GM04504 (cell line): ENCODE measurements at regions not wholly inside any gene's neighbourhood (a gene's known extent, or its start where the extent isn't known, plus 50 kb on each side); places are given as distances from the start of the nearest gene placed in this dataset.
"Not testable (repeated sequence)": the region's sequence is repeated elsewhere in the genome, so short reads cannot be mapped to it uniquely, and the experiment has no call there.

Experiments used
- DNase-seq: peaks from one replicate; pipeline ENCODE4 v3.0.0-alpha.2; 2012; ENCODE audit warnings: low read depth

DNA sequence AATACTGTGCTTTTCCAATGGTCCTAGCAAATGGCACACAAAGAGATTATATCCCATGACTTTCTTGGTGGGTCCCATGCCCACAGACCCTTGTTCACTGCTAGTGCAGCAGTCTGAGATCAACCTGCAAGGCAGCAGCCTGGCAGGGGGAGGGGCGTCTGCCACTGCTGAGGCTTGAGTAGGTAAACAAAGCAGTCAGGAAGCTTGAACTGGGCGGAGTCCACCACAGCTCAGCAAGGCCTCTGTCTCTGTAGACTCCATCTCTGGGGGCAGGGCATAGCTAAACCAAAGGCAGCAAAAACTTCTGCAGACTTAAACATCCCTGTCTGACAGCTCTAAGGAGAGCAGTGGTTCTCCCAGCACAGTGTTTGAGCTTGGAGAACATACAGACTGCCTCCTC is 82.9 kb downstream of the ZNF737 start:
- no peak for DNase-seq

DNA sequence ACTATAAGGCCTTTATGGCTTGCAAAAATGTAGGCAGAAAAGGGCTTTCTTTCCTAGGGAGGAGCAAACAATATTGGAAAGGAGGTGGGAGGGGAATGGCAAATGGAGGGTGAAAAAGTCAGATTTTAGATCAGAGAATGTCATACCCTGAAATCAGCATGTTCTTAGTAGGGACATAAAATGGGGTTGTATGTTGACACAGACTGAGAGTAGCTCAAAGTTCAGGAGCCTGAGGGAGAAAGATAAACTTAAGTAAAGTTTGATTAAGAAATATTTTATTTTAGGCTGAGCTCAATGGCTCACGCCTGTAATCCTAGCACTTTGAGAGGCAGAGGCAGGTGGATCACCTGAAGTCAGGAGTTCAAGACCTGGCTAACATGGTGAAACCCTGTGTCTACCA is 83.8 kb downstream of the ZNF737 start:
- DNase-seq: no peak

GRCh38 chr19:20479483-20479882 is 86.1 kb downstream of the ZNF737 start:
- DNase-seq: no peak

DNA sequence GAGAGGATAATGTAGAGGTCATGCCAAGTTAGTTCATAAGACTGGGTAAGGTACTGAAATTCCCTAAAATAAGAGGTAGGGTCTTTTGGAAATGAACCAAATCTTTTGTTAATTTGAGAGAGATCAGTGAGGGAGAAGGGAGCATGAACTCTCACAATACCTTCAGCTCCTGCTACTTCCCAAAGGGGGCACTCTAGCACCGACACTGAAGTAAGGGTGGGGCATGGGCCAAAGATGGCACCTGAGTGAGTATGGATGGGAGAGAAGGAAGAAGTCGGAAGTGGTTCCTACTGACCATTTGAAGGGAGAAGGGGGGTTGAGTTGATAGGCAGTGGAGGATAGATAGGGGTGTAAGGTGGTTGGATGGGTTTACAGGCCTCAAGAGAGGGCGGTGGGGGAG is 86.6 kb downstream of the ZNF737 start:
- DNase-seq: no peak

- no peak for DNase-seq
Measured at GRCh38 chr19:20472854-20473253, 92.7 kb downstream of the ZNF737 start.

GRCh38 chr19:20471431-20471830 is 94.2 kb downstream of the ZNF737 start:
- no peak for DNase-seq

GRCh38 chr19:20470345-20471135 is 95.0 kb downstream of the ZNF737 start:
- DNase-seq: no peak

DNA sequence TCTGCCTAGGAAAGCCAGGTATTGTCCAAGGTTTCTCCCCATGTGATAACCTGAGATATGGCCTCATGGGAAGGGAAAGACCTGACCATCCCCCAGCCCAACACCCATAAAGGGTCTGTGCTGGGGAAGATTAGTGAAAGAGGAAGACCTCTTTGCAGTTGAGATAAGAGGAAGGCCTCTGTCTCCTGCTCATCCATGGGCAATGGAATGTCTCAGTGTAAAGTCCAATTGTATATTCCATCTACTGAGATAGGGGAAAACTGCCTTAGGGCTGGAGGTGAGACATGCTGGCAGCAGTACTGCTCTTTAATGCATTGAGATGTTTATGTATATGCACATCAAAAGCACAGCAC is 99.0 kb downstream of the ZNF737 start:
- DNase-seq: not testable (repeated sequence)

GRCh38 chr19:20465922-20466637 is 99.5 kb downstream of the ZNF737 start:
- DNase-seq: not testable (repeated sequence)

DNA sequence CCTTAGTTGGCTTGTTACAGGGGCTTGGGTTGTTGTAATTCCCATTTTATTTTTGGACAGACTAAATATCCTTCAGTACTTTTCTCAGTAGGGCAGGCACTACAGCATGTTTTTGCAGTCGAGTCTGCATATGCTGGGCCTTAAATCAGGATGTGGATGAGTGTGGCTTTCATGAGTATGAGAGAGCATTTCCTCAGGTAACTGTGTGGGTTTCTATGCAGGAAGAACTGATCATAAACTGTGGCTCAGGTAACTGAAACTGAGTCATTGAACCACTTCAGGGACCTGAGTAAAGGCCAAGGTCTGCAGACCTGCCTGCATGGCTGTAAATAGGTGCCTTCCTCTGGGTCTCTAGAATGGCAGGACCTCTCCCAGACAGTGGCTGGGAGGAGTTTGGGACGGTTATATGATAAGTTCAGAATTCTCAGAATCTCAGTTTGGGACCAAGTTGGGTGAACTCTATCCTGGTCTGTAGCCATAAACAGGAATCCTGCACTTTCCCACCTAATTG is 112.1 kb downstream of the ZNF737 start:
- no peak for DNase-seq

- DNase-seq: no peak
Measured at GRCh38 chr19:20444202-20444885, 121.2 kb downstream of the ZNF737 start.

DNA sequence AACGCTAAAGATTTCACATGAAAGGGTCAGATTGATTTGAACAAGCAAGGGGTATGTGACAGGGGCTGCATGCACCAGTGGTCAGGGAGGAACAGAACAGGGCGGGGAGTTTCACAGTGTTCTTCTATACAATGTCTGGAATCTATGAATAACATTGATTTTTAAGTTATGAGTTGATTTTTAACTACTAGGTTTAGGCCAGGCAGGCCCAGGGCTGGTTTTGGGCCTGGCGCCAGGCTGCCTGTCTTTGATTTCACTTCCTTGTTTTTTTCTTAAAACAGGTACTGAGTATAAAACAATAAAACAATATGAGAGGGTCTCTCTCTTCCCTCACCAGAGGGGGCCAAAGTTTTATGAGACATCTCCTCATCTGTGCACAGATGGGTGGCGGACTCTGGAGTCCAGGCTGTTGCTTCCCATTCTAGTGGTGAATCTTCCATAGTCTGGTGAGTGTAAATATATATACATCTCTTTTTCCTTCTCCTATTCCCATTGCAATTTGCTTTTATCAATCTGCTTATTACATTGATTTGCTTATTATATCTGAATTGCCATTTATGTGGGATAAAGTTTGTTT is 133.2 kb downstream of the ZNF737 start:
- DNase-seq: not testable (repeated sequence)

DNA sequence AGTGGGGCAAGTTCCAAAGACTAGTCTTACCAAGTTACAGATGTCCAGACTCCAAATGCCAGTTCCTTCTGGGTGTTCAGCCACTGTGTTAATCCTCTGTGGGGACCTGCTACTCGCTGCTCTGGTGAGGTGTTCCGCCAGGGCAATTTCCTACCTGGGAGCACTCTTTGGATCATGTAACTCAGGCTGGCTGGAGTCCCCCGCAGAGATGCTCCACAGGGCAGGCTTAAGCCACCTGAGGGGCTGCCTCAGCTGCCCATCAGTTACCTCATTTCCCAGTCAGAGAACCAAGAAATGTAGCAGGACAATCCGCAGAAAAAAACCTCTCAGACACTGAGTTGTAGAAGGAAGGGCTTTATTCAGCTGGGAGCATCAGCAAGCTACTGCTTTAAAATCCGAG is 133.8 kb downstream of the ZNF737 start:
- no peak for DNase-seq

GRCh38 chr19:20423381-20424197 is 142.0 kb downstream of the ZNF737 start:
- peak; percentile 55 for DNase-seq

- no peak for DNase-seq
Measured at GRCh38 chr19:20422216-20423205, 143.1 kb downstream of the ZNF737 start.

- DNase-seq: no peak
Measured at GRCh38 chr19:20416661-20417060, 148.9 kb downstream of the ZNF737 start.

GRCh38 chr19:20414120-20414519 is 151.5 kb downstream of the ZNF737 start:
- DNase-seq: no peak

DNA sequence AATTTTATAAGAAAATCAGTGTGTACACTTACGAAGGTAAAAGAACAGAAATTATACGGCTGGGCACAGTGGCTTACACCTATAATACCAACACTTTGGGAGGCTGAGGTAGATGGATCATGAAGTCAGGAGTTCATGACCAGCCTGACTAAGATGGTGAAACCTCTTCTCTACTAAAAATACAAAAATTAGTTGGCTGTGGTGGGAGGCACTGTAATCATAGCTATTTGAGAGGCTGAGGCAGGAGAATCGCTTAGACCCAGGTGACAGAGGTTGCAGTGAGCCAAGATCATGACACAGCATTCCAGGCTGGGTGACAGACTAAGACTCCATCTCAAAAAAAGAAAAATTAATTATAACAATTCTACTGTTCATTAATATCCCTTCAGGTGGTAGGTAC is 151.9 kb downstream of the ZNF737 start:
- no peak for DNase-seq

- no peak for DNase-seq
Measured at GRCh38 chr19:20412846-20413245, 152.7 kb downstream of the ZNF737 start.

- no peak for DNase-seq
Measured at GRCh38 chr19:20397292-20397691, 168.3 kb downstream of the ZNF737 start.
